Endodermal cell (in vitro differentiated cells): ENCODE measurements at regions not wholly inside any gene's neighbourhood (a gene's known extent, or its start where the extent isn't known, plus 50 kb on each side); places are given as distances from the start of the nearest gene placed in this dataset.

Experiments used
- DNase-seq: peaks from one replicate; pipeline ENCODE4 v3.0.0-alpha.2; 2017
- H3K27ac ChIP-seq: 2 replicates; pipeline ENCODE4 v1.5.1; 2013; ENCODE audit warnings: mild to moderate bottlenecking, low read depth, low read length, moderate library complexity
- H3K27me3 ChIP-seq: 2 replicates; pipeline ENCODE4 v1.6.1; 2013; ENCODE audit warnings: mild to moderate bottlenecking, low read length, moderate library complexity; ENCODE audit not compliant: insufficient read depth, control insufficient read depth, poor library complexity, severe bottlenecking
- H3K36me3 ChIP-seq: 2 replicates; pipeline ENCODE4 v1.7.0; 2013; ENCODE audit warnings: mild to moderate bottlenecking, low read length, moderate library complexity; ENCODE audit not compliant: control insufficient read depth, insufficient read depth
- H3K4me1 ChIP-seq: one replicate; pipeline ENCODE4 v1.7.0; 2013; ENCODE audit warnings: low read length; ENCODE audit not compliant: control insufficient read depth, insufficient read depth
- H3K4me3 ChIP-seq: 2 replicates; pipeline ENCODE4 v1.5.1; 2013; ENCODE audit warnings: mild to moderate bottlenecking, low read length, moderate library complexity
- H3K9ac ChIP-seq: 2 replicates; pipeline ENCODE4 v1.6.1; 2013; ENCODE audit warnings: mild to moderate bottlenecking, low read length, moderate library complexity; ENCODE audit not compliant: poor library complexity, severe bottlenecking; ENCODE audit errors: extremely low read depth
- H3K9me3 ChIP-seq: 2 replicates; pipeline ENCODE4 v1.6.1; 2013; ENCODE audit warnings: mild to moderate bottlenecking, low read length, moderate library complexity; ENCODE audit not compliant: control insufficient read depth
- H3K27ac Mint-ChIP-seq: 2 replicates; pipeline ENCODE4 v1.8.0; 2020; ENCODE audit warnings: mixed read lengths
- H3K27me3 Mint-ChIP-seq: 2 replicates; pipeline ENCODE4 v1.8.0; 2021; ENCODE audit warnings: mild to moderate bottlenecking, mixed read lengths; ENCODE audit not compliant: insufficient read depth
- H3K36me3 Mint-ChIP-seq: 2 replicates; pipeline ENCODE4 v1.8.0; 2020; ENCODE audit warnings: low read depth, mixed read lengths
- H3K4me1 Mint-ChIP-seq: 2 replicates; pipeline ENCODE4 v1.8.0; 2020; ENCODE audit warnings: mixed read lengths
- H3K4me3 Mint-ChIP-seq: 2 replicates; pipeline ENCODE4 v1.8.0; 2020; ENCODE audit warnings: mild to moderate bottlenecking, moderate library complexity, mixed read lengths
- H3K9me3 Mint-ChIP-seq: 2 replicates; pipeline ENCODE4 v1.8.0; 2020; ENCODE audit warnings: mild to moderate bottlenecking, mixed read lengths
- CTCF ChIP-seq: fragments of 200-600 bp; sonication (generic); conservative IDR thresholded peaks from 2 replicates; pipeline ENCODE4 v1.5.0; 2021; ENCODE audit warnings: antibody characterized with exemption, mild to moderate bottlenecking
- WGBS, 2 experiments: methylation state at CpG; one replicate each; pipeline versions ENCODE4 v1.1.5 to v1.1.7; 2013; ENCODE audit warnings: missing lambda C conversion rate in 2 of 2, mixed read lengths in 1 of 2; ENCODE audit not compliant: insufficient coverage in 1 of 2, insufficient read length in 1 of 2; 5-methylcytosine and 5-hydroxymethylcytosine counted together

GRCh38 chr5:51273021-51273420 lies 110.2 kb upstream of the ISL1 start:
- H3K36me3 ChIP-seq = no peaks in the 10 kb centered on the region
- H3K4me1 ChIP-seq = no peaks in the 10 kb centered on the region
- Mint-ChIP-seq H3K27ac (no peak overlapping the region), H3K4me3 (no peak overlapping the region), H3K27me3 (no peaks in the 10 kb centered on the region), H3K9me3 (no peaks in the 10 kb centered on the region), H3K4me1 (peaks cover 20% of the 10 kb centered on the region), H3K36me3 (no peaks in the 10 kb centered on the region)
- no peaks in the 10 kb centered on the region for H3K9me3 ChIP-seq
- no peak for DNase-seq
- H3K9ac ChIP-seq = no peak overlapping the region
- no peak overlapping the region for H3K27ac ChIP-seq
- no peaks in the 10 kb centered on the region for H3K27me3 ChIP-seq
- TF ChIP-seq CTCF = no peak
- WGBS, 2 experiments = 83 to 90% methylated on average over 3 of the region's 3 CpGs
- H3K4me3 ChIP-seq = no peak overlapping the region

GRCh38 chr5:51273871-51274270 lies 109.4 kb upstream of the ISL1 start:
- Histone ChIP-seq H3K9ac (no peak overlapping the region), H3K36me3 (no peaks in the 10 kb centered on the region), H3K4me3 (no peak overlapping the region), H3K27ac (no peak overlapping the region), H3K4me1 (peaks cover 7% of the 10 kb centered on the region), H3K9me3 (no peaks in the 10 kb centered on the region), H3K27me3 (no peaks in the 10 kb centered on the region)
- DNase-seq = no peak
- Mint-ChIP-seq H3K9me3 (no peaks in the 10 kb centered on the region), H3K27ac (no peak overlapping the region), H3K27me3 (no peaks in the 10 kb centered on the region), H3K4me3 (no peak overlapping the region), H3K4me1 (peaks cover 27% of the 10 kb centered on the region), H3K36me3 (peaks cover 2% of the 10 kb centered on the region)
- 100% methylated on average over 1 of the region's 1 CpG; no CpG with 5 or more reads in 1 of the 2 experiments for WGBS, 2 experiments
- TF ChIP-seq CTCF = no peak

- Mint-ChIP-seq H3K27me3 (no peaks in the 10 kb centered on the region), H3K4me3 (no peak overlapping the region), H3K9me3 (no peaks in the 10 kb centered on the region), H3K4me1 (peaks cover 40% of the 10 kb centered on the region), H3K27ac (no peak overlapping the region), H3K36me3 (peaks cover 2% of the 10 kb centered on the region)
- TF ChIP-seq CTCF = no peak
- Histone ChIP-seq H3K36me3 (no peaks in the 10 kb centered on the region), H3K9me3 (no peaks in the 10 kb centered on the region), H3K27me3 (no peaks in the 10 kb centered on the region), H3K9ac (no peak overlapping the region), H3K4me1 (peaks cover 17% of the 10 kb centered on the region), H3K4me3 (no peak overlapping the region), H3K27ac (no peak overlapping the region)
- 90 to 94% methylated on average over 2 to 9 of the region's 9 CpGs for WGBS, 2 experiments
- DNase-seq = no peak
These were observed 107.8 kb upstream of the ISL1 start for GRCh38 chr5:51275428-51275827.
